ENCODE measurements at regions not wholly inside any gene's neighbourhood (a gene's known extent, or its start where the extent isn't known, plus 50 kb on each side); places are given as distances from the start of the nearest gene placed in this dataset.
"Not testable (repeated sequence)": the region's sequence is repeated elsewhere in the genome, so short reads cannot be mapped to it uniquely, and the experiment has no call there.

DNA sequence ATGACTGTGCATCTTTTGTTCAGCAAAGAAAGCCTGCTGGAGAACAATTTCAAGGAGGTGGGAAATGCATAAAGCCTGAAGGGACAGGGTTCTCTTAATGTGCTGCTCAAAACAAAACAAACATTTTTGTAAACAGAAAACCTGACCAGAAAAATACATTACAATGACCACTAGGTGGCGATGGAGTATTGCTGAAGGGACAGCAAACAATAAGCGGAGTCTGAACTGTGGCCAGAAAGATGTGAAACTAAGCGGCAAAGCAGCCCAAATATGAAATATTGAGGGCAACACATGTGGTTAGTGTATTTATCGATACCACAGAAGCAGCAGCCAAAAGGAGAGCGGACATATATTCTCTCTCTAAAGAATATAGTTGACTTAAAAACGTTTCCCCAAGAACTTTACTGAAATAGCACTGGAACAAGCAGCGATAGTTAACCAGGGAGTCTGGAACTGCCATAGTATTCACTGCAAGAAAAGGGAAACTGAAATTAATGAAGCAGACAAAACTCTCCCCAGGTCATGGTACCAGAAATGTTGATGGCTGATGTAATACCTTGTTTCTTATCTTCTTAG lies 1814.2 kb upstream of the DEFB115 start:
- peak overlapping the region; percentile 29; the same call in 1 of the 2 replicates for H2AFZ ChIP-seq (ENCODE audit: low read length)
- TF ChIP-seq, protein P1, sequence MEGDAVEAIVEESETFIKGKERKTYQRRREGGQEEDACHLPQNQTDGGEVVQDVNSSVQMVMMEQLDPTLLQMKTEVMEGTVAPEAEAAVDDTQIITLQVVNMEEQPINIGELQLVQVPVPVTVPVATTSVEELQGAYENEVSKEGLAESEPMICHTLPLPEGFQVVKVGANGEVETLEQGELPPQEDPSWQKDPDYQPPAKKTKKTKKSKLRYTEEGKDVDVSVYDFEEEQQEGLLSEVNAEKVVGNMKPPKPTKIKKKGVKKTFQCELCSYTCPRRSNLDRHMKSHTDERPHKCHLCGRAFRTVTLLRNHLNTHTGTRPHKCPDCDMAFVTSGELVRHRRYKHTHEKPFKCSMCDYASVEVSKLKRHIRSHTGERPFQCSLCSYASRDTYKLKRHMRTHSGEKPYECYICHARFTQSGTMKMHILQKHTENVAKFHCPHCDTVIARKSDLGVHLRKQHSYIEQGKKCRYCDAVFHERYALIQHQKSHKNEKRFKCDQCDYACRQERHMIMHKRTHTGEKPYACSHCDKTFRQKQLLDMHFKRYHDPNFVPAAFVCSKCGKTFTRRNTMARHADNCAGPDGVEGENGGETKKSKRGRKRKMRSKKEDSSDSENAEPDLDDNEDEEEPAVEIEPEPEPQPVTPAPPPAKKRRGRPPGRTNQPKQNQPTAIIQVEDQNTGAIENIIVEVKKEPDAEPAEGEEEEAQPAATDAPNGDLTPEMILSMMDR (conservative IDR thresholded peaks at IDR 0.05; ENCODE audit: low read length): peak; percentile 77
- not testable (repeated sequence) for H3K27me3 ChIP-seq (ENCODE audit: insufficient read depth, low read length, poor library complexity, severe bottlenecking); H3K9ac ChIP-seq (ENCODE audit: low read depth, low read length, poor library complexity, severe bottlenecking); H3K9me2 ChIP-seq (replicated peaks; ENCODE audit: low read depth, low read length); H3F3A ChIP-seq (ENCODE audit: low read depth); H3K79me2 ChIP-seq (ENCODE audit: insufficient read depth, low read length); H3K4me2 ChIP-seq (ENCODE audit: low read depth, low read length, poor library complexity, severe bottlenecking); H3K36me3 ChIP-seq (ENCODE audit: insufficient read depth, low read length); H3K4me3 ChIP-seq (ENCODE audit: low read length, poor library complexity, severe bottlenecking); H4K20me1 ChIP-seq (ENCODE audit: insufficient read depth, low read length, poor library complexity, severe bottlenecking); H3K4me1 ChIP-seq (ENCODE audit: insufficient read depth, low read length, poor library complexity, severe bottlenecking); H3K9me3 ChIP-seq (ENCODE audit: insufficient read depth, low read depth, low read length)

DNA sequence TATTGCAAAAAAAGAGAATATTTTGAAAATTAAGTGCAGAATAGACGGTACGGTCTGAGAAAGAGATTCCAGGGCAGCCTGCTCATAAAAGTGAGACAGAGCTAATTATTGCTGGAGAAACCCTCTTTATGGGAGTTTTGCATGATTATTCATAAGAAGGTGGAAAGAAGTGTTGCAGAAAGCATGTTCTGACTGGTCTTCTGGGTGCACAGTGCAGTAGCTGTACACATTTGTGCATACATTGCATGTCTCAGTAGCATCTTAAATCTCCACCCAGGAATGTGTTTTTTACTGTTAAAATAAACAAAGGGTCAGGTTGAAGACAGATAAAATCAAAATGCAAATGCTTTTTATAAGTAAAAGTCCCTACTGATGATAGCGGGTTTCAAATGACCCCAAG lies 1813.6 kb upstream of the DEFB115 start:
- Histone ChIP-seq H3K4me1 (ENCODE audit: insufficient read depth, low read length, poor library complexity, severe bottlenecking) (no peaks in the 10 kb centered on the region), H3K4me2 (ENCODE audit: low read depth, low read length, poor library complexity, severe bottlenecking) (no peak overlapping the region)

GRCh38 chr20:29445050-29445907 lies 1812.2 kb upstream of the DEFB115 start:
- H2AFZ ChIP-seq (ENCODE audit: low read length); H3K27me3 ChIP-seq (ENCODE audit: insufficient read depth, low read length, poor library complexity, severe bottlenecking); H3K9me2 ChIP-seq (replicated peaks; ENCODE audit: low read depth, low read length); H3K79me2 ChIP-seq (ENCODE audit: insufficient read depth, low read length); H4K20me1 ChIP-seq (ENCODE audit: insufficient read depth, low read length, poor library complexity, severe bottlenecking); H3K9me3 ChIP-seq (ENCODE audit: insufficient read depth, low read depth, low read length); H3F3A ChIP-seq (ENCODE audit: low read depth); H3K4me1 ChIP-seq (ENCODE audit: insufficient read depth, low read length, poor library complexity, severe bottlenecking); H3K9ac ChIP-seq (ENCODE audit: low read depth, low read length, poor library complexity, severe bottlenecking); H3K36me3 ChIP-seq (ENCODE audit: insufficient read depth, low read length); H3K4me2 ChIP-seq (ENCODE audit: low read depth, low read length, poor library complexity, severe bottlenecking); H3K4me3 ChIP-seq (ENCODE audit: low read length, poor library complexity, severe bottlenecking): not testable (repeated sequence)

More for the DNA sequence above, 1813.6 kb upstream of the DEFB115 start:
- no peaks in the 10 kb centered on the region for H3K79me2 ChIP-seq (ENCODE audit: insufficient read depth, low read length)
- H3K9me3 ChIP-seq (ENCODE audit: insufficient read depth, low read depth, low read length): no peaks in the 10 kb centered on the region; the same call in 1 of the 2 replicates
- no peaks in the 10 kb centered on the region for H3K36me3 ChIP-seq (ENCODE audit: insufficient read depth, low read length)
- H3K27me3 ChIP-seq (ENCODE audit: insufficient read depth, low read length, poor library complexity, severe bottlenecking): no peaks in the 10 kb centered on the region
- H2AFZ ChIP-seq (ENCODE audit: low read length): peak overlapping the region; percentile 29; the same call in 1 of the 2 replicates
- H3K9me2 ChIP-seq (replicated peaks; ENCODE audit: low read depth, low read length): no peaks in the 10 kb centered on the region
- no peak overlapping the region for H3K9ac ChIP-seq (ENCODE audit: low read depth, low read length, poor library complexity, severe bottlenecking)
- no peaks in the 10 kb centered on the region for H3F3A ChIP-seq (ENCODE audit: low read depth)
- no peaks in the 10 kb centered on the region for H4K20me1 ChIP-seq (ENCODE audit: insufficient read depth, low read length, poor library complexity, severe bottlenecking)
- TF ChIP-seq, protein P1 (conservative IDR thresholded peaks at IDR 0.05; ENCODE audit: low read length): no peak
- TF ChIP-seq EZH2phosphoT487 (IDR thresholded peaks at IDR 0.05; ENCODE audit: borderline replicate concordance): no peak
- H3K4me3 ChIP-seq (ENCODE audit: low read length, poor library complexity, severe bottlenecking): no peak overlapping the region

GRCh38 chr20:29447517-29448484 lies 1809.7 kb upstream of the DEFB115 start:
- not testable (repeated sequence) for H3K9ac ChIP-seq (ENCODE audit: low read depth, low read length, poor library complexity, severe bottlenecking); H2AFZ ChIP-seq (ENCODE audit: low read length); H3K4me1 ChIP-seq (ENCODE audit: insufficient read depth, low read length, poor library complexity, severe bottlenecking); H3K9me3 ChIP-seq (ENCODE audit: insufficient read depth, low read depth, low read length); H3K4me2 ChIP-seq (ENCODE audit: low read depth, low read length, poor library complexity, severe bottlenecking); H3K9me2 ChIP-seq (replicated peaks; ENCODE audit: low read depth, low read length); H3K79me2 ChIP-seq (ENCODE audit: insufficient read depth, low read length); H3K36me3 ChIP-seq (ENCODE audit: insufficient read depth, low read length); H3K4me3 ChIP-seq (ENCODE audit: low read length, poor library complexity, severe bottlenecking); H4K20me1 ChIP-seq (ENCODE audit: insufficient read depth, low read length, poor library complexity, severe bottlenecking); H3F3A ChIP-seq (ENCODE audit: low read depth); H3K27me3 ChIP-seq (ENCODE audit: insufficient read depth, low read length, poor library complexity, severe bottlenecking)
